HL-60 (cell line): ENCODE measurements at regions not wholly inside any gene's neighbourhood (a gene's known extent, or its start where the extent isn't known, plus 50 kb on each side); places are given as distances from the start of the nearest gene placed in this dataset.

Experiments used
- DNase-seq, 2 experiments: peaks; one replicate each; pipeline ENCODE4 v3.0.0-alpha.2; 2010 to 2020; ENCODE audit warnings: low read depth in 1 of 2, low spot score in 1 of 2
- H3K27ac ChIP-seq: fragments of 250-450 bp; sonication (Bioruptor Pico); replicated peaks from 2 replicates; pipeline ENCODE4 v1.5.1; 2020; ENCODE audit warnings: mild to moderate bottlenecking, moderate library complexity
- H3K27me3 ChIP-seq: fragments of 250-450 bp; sonication (Bioruptor Pico); 2 replicates; pipeline ENCODE4 v1.5.1; 2021; ENCODE audit warnings: mild to moderate bottlenecking, moderate library complexity; ENCODE audit not compliant: insufficient read depth, poor library complexity, severe bottlenecking
- H3K4me3 ChIP-seq: replicated peaks from 2 replicates; pipeline ENCODE4 v1.5.1; 2011; ENCODE audit warnings: mild to moderate bottlenecking, control low read depth, low read length; ENCODE audit not compliant: insufficient read depth
- CTCF ChIP-seq: IDR thresholded peaks from one replicate; pipeline ENCODE4 v1.5.1; 2011; ENCODE audit warnings: low read length, control low read depth, inconsistent platforms; ENCODE audit not compliant: insufficient read depth
- GABPA ChIP-seq: IDR thresholded peaks from 2 replicates; pipeline ENCODE4 v1.6.1; 2012; ENCODE audit warnings: low read depth
- POLR2AphosphoS5 ChIP-seq: IDR thresholded peaks from 2 replicates; pipeline ENCODE4 v1.6.1; 2012; ENCODE audit warnings: low read depth
- REST ChIP-seq: IDR thresholded peaks from 2 replicates; pipeline ENCODE4 v1.6.1; 2012; ENCODE audit warnings: low read depth; ENCODE audit not compliant: insufficient replicate concordance
- SPI1 ChIP-seq: IDR thresholded peaks from 2 replicates; pipeline ENCODE4 v1.6.1; 2012; ENCODE audit warnings: low read depth, mild to moderate bottlenecking, borderline replicate concordance

GRCh38 chr7:10657837-10658236 lies 315.8 kb upstream of the PHF14 start:
- DNase-seq = no peak
- no peak overlapping the region for H3K4me3 ChIP-seq
- TF ChIP-seq POLR2AphosphoS5 (no peak), REST (no peak), SPI1 (no peak), CTCF (no peak), GABPA (no peak)
- no peak overlapping the region for H3K27ac ChIP-seq
- H3K27me3 ChIP-seq = no peaks in the 10 kb centered on the region

GRCh38 chr7:10662491-10662890 lies 311.2 kb upstream of the PHF14 start:
- no peaks in the 10 kb centered on the region for H3K27me3 ChIP-seq
- H3K4me3 ChIP-seq = no peak overlapping the region
- no peak for TF ChIP-seq SPI1
- TF ChIP-seq GABPA = no peak
- no peak for TF ChIP-seq REST
- TF ChIP-seq POLR2AphosphoS5 = no peak
- no peak for TF ChIP-seq CTCF
- no peak for DNase-seq
- H3K27ac ChIP-seq = no peak overlapping the region

GRCh38 chr7:10662982-10663884 lies 310.4 kb upstream of the PHF14 start:
- no peaks in the 10 kb centered on the region for H3K27me3 ChIP-seq
- TF ChIP-seq SPI1 (no peak), POLR2AphosphoS5 (no peak), REST (no peak), GABPA (no peak), CTCF (no peak)
- DNase-seq = no peak
- no peak overlapping the region for H3K27ac ChIP-seq
- no peak overlapping the region for H3K4me3 ChIP-seq
